ENCODE measurements at regions not wholly inside any gene's neighbourhood (a gene's known extent, or its start where the extent isn't known, plus 50 kb on each side); places are given as distances from the start of the nearest gene placed in this dataset.

DNA sequence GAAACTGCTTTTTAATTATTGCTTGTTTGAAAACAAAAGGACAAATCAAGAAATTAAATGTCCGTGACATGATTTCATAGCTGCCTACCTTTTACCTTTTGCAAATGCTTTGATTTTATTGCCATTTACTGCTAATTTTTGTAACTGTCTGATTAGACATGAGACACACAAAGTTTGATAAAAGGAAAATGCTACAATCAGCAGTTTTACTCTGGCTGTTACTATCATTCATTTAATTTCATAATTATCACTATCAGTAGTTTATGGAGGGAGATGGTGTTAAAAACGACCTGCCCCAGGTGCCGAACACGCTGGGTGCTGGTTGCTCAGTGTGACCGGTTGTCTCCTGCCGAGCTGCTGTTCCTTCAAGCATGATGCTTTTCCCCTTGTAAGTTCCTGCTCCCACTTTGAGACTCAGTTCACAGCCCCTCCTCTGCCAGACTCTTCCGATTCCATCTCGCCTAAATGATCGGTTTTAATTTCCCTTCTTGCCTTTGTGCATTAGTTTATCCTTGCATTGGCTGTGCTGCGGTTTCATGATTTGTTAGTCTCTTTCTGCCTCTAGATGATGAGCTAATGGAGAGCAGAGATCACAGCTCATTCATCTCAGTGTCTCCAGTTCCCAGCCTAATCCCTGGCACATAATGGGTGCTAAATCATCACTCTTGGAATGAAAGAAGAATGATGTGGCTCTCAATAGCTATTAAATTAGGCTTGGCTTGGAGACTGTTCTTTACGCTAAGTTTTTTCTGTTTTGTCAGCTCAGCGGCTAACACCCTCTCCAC is 110.6 kb downstream of the PFKFB3 start:
- TF ChIP-seq, protein P1, sequence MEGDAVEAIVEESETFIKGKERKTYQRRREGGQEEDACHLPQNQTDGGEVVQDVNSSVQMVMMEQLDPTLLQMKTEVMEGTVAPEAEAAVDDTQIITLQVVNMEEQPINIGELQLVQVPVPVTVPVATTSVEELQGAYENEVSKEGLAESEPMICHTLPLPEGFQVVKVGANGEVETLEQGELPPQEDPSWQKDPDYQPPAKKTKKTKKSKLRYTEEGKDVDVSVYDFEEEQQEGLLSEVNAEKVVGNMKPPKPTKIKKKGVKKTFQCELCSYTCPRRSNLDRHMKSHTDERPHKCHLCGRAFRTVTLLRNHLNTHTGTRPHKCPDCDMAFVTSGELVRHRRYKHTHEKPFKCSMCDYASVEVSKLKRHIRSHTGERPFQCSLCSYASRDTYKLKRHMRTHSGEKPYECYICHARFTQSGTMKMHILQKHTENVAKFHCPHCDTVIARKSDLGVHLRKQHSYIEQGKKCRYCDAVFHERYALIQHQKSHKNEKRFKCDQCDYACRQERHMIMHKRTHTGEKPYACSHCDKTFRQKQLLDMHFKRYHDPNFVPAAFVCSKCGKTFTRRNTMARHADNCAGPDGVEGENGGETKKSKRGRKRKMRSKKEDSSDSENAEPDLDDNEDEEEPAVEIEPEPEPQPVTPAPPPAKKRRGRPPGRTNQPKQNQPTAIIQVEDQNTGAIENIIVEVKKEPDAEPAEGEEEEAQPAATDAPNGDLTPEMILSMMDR (conservative IDR thresholded peaks at IDR 0.05; ENCODE audit: low read length): no peak
- H3K4me3 ChIP-seq (ENCODE audit: low read length): peak overlapping the region; percentile 17; the same call in 1 of the 2 replicates
- peak; percentile 54 for DNase-seq (ENCODE audit: low read depth)

DNA sequence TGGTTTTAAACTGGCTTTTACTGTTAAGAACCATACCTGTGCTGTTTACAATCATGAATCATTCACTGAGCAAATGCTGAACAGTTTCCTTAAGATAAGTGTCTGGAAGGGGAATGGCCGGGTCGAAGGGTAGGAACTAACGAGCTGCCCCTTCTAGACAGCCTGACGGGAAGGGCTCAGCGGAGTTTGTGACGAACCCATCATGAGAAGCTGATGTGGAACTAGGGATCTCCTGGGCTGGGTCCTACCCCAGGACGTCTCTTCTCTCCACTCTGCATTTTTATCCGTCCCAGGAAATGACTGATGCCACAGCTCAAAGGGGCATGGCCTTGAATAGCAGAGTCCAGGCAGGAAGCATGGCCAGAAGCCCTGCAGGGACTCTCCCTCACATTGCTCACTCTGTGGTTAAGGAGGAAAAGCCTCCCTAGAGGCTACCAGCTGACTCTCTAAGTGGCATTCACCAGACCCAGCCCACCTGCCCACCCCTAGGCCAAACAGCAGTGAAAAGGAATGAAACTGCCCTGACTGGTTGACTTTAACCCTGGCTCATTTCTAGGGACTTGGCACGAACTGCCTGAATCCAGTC is 112.0 kb downstream of the PFKFB3 start:
- no peak for DNase-seq (ENCODE audit: low read depth)
- TF ChIP-seq, protein P1 (conservative IDR thresholded peaks at IDR 0.05; ENCODE audit: low read length): no peak
- no peak overlapping the region for H3K4me3 ChIP-seq (ENCODE audit: low read length)

DNA sequence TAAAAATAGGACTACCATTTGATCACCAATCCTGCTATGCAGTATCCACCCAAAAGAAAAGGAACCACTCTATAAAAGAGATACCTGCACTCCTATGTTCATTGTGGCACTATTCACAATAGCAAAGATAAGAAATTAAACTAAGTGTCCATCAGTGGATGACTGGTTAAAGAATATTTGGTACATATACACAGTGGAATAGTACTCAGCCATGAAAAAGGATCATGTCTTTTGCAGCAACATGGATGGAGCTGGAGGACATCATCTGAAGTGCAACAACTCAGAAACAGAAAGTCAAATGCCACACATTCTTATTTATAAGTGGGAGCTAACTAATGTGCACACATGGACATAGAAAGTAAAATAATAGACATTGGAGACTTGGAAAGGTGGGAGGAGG is 116.4 kb downstream of the PFKFB3 start:
- no peak overlapping the region for H3K4me3 ChIP-seq (ENCODE audit: low read length)
- TF ChIP-seq, protein P1 (conservative IDR thresholded peaks at IDR 0.05; ENCODE audit: low read length): no peak
- no peak for DNase-seq (ENCODE audit: low read depth)

DNA sequence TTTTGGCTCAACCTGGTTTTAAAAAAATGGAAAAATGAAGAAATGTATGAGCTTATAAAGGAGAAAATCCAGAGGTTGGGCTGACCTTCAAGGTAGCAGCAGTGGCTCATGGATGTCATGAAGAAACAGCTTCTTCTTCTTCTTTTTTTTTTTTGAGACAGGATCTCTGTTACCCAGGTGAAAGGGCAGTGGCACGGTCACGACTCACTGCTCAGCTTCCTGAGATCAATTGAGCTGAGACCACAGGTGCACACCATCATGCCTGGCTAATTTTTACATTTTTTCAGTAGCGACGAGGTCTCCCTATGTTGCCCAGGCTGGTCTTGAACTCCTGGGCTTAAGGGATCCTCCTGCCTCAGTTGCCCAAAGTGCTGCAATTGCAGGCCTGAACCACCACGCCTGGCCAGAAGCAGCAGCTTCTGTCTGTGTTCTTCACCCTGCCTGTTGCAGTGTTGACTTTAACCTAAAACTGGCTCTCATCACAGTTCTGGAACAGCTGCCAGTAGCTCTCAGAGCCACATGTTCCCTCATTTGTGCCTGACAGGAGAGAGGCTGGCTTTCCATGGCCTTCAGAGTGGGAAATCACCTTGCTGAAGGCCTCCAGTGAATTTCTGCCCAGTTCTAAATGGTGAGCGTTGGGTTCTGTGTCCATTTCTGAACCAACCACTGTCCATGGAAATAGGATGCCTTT is 117.7 kb downstream of the PFKFB3 start:
- no peak for DNase-seq (ENCODE audit: low read depth)
- TF ChIP-seq, protein P1 (conservative IDR thresholded peaks at IDR 0.05; ENCODE audit: low read length): no peak
- no peak overlapping the region for H3K4me3 ChIP-seq (ENCODE audit: low read length)

DNA sequence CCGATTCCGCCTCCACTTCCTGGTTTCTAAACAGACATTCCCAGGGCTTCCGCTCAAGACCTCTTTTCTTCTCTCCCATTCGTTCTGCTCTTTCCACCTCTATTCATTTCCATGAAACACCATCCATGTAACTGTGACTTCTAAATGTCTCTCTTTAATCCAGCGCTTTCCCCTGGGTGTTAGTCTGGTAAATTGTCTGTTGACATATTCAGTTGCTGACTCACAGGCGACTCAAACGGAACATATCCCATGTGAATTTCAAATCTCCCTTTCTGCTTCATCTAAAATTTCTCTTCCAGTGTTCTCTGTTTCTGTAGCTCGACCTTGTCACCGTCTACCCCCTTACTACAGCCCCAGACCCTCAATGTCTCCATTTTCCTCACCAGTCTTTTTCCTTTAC is 119.1 kb downstream of the PFKFB3 start:
- TF ChIP-seq, protein P1 (conservative IDR thresholded peaks at IDR 0.05; ENCODE audit: low read length): no peak
- H3K4me3 ChIP-seq (ENCODE audit: low read length): no peak overlapping the region
- DNase-seq (ENCODE audit: low read depth): peak; percentile 41

DNA sequence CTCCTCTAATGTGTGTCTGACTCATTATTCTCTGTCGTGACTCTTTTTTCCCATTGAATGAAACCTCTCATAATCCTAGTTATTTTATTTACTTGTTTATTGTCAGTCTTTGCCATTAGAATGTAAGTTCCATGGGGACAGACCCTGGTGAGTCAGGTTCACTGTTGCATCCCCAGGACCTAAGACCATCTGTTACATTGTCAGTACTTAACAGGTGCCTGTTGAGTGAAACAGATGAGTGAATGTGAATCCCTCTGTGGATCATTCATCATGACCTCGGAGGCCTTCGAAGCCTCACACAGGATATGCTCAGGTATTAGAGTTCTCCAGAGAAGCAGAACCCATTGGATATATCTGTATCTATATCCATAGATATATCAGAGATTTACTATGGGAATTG is 120.1 kb downstream of the PFKFB3 start:
- no peak for DNase-seq (ENCODE audit: low read depth)
- no peak overlapping the region for H3K4me3 ChIP-seq (ENCODE audit: low read length)
- TF ChIP-seq, protein P1 (conservative IDR thresholded peaks at IDR 0.05; ENCODE audit: low read length): no peak

Data from AG10803 (cell line).